NB4 (cell line): ENCODE measurements at regions not wholly inside any gene's neighbourhood (a gene's known extent, or its start where the extent isn't known, plus 50 kb on each side); places are given as distances from the start of the nearest gene placed in this dataset.

Experiments
- MYC ChIP-seq: IDR thresholded peaks from 2 replicates; pipeline ENCODE4 v1.6.1; 2011; ENCODE audit warnings: low read depth, low read length
- TF ChIP-seq, protein P1 (sequence below): IDR thresholded peaks from one replicate; pipeline ENCODE4 v1.5.1; 2012; ENCODE audit warnings: low read depth, low read length
- TF ChIP-seq, protein P2 (sequence below): IDR thresholded peaks from 2 replicates; pipeline ENCODE4 v1.6.1; 2011; ENCODE audit warnings: low read depth, low read length

DNA sequence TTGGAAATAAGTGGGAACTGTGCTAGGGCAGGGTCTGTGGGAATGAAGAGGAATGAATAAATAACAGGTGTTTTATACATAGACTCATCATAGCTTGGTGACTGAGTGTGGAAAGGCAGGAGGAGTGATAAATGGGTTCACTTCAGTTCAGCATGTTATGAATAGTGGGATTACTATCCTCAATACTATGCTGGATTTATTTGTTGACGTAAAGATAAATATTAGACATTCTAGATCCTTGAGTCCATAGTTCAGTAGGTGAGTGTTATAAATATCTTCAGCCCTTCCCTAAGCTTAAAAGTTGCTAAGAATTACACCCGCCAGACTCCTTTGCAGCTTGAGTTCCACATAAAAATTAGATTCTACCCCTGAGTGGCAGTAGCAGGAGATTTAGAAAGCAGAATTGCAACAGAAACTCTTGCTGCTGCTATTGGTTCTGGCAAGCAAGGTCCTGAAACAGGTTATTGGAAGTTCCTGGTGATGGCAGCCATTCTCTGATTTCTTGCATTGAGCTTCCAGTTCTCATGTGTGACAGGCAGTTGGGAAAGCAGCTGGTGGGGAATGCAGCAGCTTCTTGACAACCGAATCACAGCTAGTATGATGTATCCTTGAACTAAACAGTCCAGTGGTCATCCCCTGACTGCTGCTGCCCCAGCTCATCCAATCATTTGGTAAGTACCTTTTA, 1558.9 kb downstream of the FAM181B start:
- TF ChIP-seq, protein P1, sequence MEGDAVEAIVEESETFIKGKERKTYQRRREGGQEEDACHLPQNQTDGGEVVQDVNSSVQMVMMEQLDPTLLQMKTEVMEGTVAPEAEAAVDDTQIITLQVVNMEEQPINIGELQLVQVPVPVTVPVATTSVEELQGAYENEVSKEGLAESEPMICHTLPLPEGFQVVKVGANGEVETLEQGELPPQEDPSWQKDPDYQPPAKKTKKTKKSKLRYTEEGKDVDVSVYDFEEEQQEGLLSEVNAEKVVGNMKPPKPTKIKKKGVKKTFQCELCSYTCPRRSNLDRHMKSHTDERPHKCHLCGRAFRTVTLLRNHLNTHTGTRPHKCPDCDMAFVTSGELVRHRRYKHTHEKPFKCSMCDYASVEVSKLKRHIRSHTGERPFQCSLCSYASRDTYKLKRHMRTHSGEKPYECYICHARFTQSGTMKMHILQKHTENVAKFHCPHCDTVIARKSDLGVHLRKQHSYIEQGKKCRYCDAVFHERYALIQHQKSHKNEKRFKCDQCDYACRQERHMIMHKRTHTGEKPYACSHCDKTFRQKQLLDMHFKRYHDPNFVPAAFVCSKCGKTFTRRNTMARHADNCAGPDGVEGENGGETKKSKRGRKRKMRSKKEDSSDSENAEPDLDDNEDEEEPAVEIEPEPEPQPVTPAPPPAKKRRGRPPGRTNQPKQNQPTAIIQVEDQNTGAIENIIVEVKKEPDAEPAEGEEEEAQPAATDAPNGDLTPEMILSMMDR = no peak
- TF ChIP-seq MYC = no peak
- TF ChIP-seq, protein P2, sequence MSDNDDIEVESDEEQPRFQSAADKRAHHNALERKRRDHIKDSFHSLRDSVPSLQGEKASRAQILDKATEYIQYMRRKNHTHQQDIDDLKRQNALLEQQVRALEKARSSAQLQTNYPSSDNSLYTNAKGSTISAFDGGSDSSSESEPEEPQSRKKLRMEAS = no peak
